Neural progenitor cell (in vitro differentiated cells): ENCODE measurements at regions not wholly inside any gene's neighbourhood (a gene's known extent, or its start where the extent isn't known, plus 50 kb on each side); places are given as distances from the start of the nearest gene placed in this dataset.

Source experiments
- EZH2 ChIP-seq: fragments of 200-600 bp; sonication (generic); IDR thresholded peaks from 2 replicates; pipeline ENCODE4 v1.6.1; 2017; ENCODE audit warnings: antibody characterized with exemption, mild to moderate bottlenecking, moderate library complexity
- TF ChIP-seq, protein P1 (sequence below): fragments of 200-600 bp; sonication (generic); IDR thresholded peaks from 2 replicates; pipeline ENCODE4 v1.5.1; 2017; ENCODE audit warnings: antibody characterized with exemption, mild to moderate bottlenecking

DNA sequence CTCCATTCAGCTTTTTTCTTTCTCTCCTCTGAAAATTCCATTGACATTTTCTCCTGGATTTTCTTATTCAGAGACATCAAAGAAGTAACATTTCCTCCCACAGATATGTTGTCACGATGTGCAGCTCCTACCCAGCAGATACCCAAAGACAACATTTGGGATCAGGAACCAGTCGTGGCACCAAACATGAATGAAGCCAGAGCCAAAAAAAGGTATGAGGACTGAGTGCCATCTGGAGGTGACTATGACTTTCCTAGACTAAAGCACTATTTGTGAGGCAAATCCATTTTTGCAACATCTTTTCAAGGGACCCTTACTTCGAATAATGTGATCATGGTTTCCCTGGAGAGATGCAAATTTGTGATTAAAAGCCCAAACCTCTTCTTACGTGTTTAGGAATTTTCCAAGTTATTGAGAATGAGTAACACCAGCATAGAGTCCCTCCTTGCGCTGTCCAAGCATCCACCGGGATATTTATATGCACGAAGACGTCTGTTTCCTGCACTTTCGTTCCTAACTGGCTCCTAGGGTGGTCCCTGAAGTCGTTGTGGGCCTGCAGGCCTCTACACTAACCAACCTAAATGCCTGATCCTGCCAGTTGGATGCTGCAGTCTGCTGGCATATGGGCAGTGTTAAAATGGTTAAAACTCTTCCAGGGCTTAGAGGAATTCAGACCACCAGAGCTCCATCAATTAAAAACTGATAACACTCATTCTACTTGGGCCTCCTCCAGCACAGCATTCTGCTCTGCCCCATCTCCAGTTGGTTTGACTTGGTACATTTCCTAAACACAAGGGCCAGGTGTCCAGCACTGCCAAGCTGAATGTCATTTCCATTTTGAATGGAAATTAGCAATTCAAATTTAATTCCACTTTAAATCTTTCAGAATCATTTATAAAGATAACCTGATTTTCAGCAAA lies 256.6 kb downstream of the C6orf118 start:
- TF ChIP-seq, protein P1, sequence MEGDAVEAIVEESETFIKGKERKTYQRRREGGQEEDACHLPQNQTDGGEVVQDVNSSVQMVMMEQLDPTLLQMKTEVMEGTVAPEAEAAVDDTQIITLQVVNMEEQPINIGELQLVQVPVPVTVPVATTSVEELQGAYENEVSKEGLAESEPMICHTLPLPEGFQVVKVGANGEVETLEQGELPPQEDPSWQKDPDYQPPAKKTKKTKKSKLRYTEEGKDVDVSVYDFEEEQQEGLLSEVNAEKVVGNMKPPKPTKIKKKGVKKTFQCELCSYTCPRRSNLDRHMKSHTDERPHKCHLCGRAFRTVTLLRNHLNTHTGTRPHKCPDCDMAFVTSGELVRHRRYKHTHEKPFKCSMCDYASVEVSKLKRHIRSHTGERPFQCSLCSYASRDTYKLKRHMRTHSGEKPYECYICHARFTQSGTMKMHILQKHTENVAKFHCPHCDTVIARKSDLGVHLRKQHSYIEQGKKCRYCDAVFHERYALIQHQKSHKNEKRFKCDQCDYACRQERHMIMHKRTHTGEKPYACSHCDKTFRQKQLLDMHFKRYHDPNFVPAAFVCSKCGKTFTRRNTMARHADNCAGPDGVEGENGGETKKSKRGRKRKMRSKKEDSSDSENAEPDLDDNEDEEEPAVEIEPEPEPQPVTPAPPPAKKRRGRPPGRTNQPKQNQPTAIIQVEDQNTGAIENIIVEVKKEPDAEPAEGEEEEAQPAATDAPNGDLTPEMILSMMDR = no peak
- TF ChIP-seq EZH2 = no peak
